Liver (tissue), 8 donors: ENCODE measurements at regions not wholly inside any gene's neighbourhood (a gene's known extent, or its start where the extent isn't known, plus 50 kb on each side); places are given as distances from the start of the nearest gene placed in this dataset.

ENCODE experiments used
- DNase-seq: peaks from one replicate; pipeline ENCODE4 v3.0.0-alpha.2; 2017; ENCODE audit warnings: low spot score
- H3K27ac ChIP-seq, 2 donors: one replicate each; pipeline ENCODE4 v1.7.0; 2013; ENCODE audit warnings: inconsistent platforms in 2 of 2, low read length in 2 of 2, control low read depth in 1 of 2, low read depth in 1 of 2, mild to moderate bottlenecking in 1 of 2
- H3K27me3 ChIP-seq, 4 donors: one replicate each; pipeline versions ENCODE4 v1.6.1 to v1.7.0; 2013; ENCODE audit warnings: low read length in 3 of 4, inconsistent platforms in 1 of 4, mild to moderate bottlenecking in 1 of 4, moderate library complexity in 1 of 4; ENCODE audit not compliant: control insufficient read depth in 4 of 4, insufficient read depth in 4 of 4
- H3K36me3 ChIP-seq, 4 donors: one replicate each; pipeline versions ENCODE4 v1.6.1 to v1.7.0; 2013; ENCODE audit warnings: low read length in 3 of 4, mild to moderate bottlenecking in 3 of 4, low read depth in 1 of 4, moderate library complexity in 1 of 4; ENCODE audit not compliant: control insufficient read depth in 4 of 4, insufficient read depth in 3 of 4
- H3K4me1 ChIP-seq, 4 donors: one replicate each; pipeline versions ENCODE4 v1.6.1 to v1.7.0; 2013; ENCODE audit warnings: low read length in 3 of 4, mild to moderate bottlenecking in 3 of 4, moderate library complexity in 1 of 4; ENCODE audit not compliant: control insufficient read depth in 4 of 4, insufficient read depth in 4 of 4
- H3K4me3 ChIP-seq, 3 donors: one replicate each; pipeline versions ENCODE4 v1.6.1 to v1.7.0; 2013; ENCODE audit warnings: low read length in 3 of 3, control low read depth in 1 of 3, low read depth in 1 of 3, mild to moderate bottlenecking in 1 of 3
- H3K9ac ChIP-seq, 2 donors: one replicate each; pipeline ENCODE4 v1.7.0; 2013; ENCODE audit warnings: low read length in 2 of 2, mild to moderate bottlenecking in 2 of 2, moderate library complexity in 2 of 2, control low read depth in 1 of 2, low read depth in 1 of 2
- H3K9me3 ChIP-seq, 4 donors: one replicate each; pipeline versions ENCODE4 v1.6.1 to v1.7.0; 2013; ENCODE audit warnings: low read length in 3 of 4; ENCODE audit not compliant: control insufficient read depth in 4 of 4
- ATF3 ChIP-seq: IDR thresholded peaks from 2 replicates; pipeline ENCODE4 v1.6.1; 2016; ENCODE audit warnings: antibody characterized with exemption
- CTCF ChIP-seq: fragments of 150-350 bp; IDR thresholded peaks from 2 replicates; pipeline ENCODE4 v1.5.1; 2017; ENCODE audit warnings: improper control_type of control experiment, low read depth, low read length; ENCODE audit not compliant: missing input control
- EGR1 ChIP-seq, 2 donors: IDR thresholded peaks; 2 replicates each; pipeline ENCODE4 v1.6.1; 2016 to 2018; ENCODE audit warnings: antibody characterized with exemption in 2 of 2, low read depth in 2 of 2
- FOXA1 ChIP-seq: IDR thresholded peaks from 2 replicates; pipeline ENCODE4 v1.6.1; 2016; ENCODE audit warnings: antibody characterized with exemption
- GABPA ChIP-seq, 2 donors: IDR thresholded peaks in 1 of 2; conservative IDR thresholded peaks in 1 of 2; 2 replicates each; pipeline ENCODE4 v1.6.1; 2016; ENCODE audit warnings: antibody characterized with exemption in 2 of 2, mild to moderate bottlenecking in 1 of 2, moderate library complexity in 1 of 2
- HNF4A ChIP-seq, 2 donors: conservative IDR thresholded peaks; 2 replicates each; pipeline ENCODE4 v1.6.1; 2016; ENCODE audit warnings: antibody characterized with exemption in 2 of 2, mild to moderate bottlenecking in 2 of 2
- HNF4G ChIP-seq: IDR thresholded peaks from 2 replicates; pipeline ENCODE4 v1.6.1; 2016; ENCODE audit warnings: antibody characterized with exemption
- JUND ChIP-seq, 2 donors: IDR thresholded peaks; 2 replicates each; pipeline ENCODE4 v1.6.1; 2016; ENCODE audit warnings: antibody characterized with exemption in 2 of 2
- NR2F2 ChIP-seq: IDR thresholded peaks from 2 replicates; pipeline ENCODE4 v1.6.1; 2016; ENCODE audit warnings: antibody characterized with exemption
- RAD21 ChIP-seq, 2 donors: IDR thresholded peaks; 2 replicates each; pipeline ENCODE4 v1.6.1; 2016; ENCODE audit warnings: antibody characterized with exemption in 2 of 2, mild to moderate bottlenecking in 2 of 2
- RXRA ChIP-seq, 2 donors: IDR thresholded peaks; 2 replicates each; pipeline ENCODE4 v1.6.1; 2017 to 2018; ENCODE audit warnings: antibody characterized with exemption in 2 of 2, mild to moderate bottlenecking in 1 of 2
- SP1 ChIP-seq: IDR thresholded peaks from 2 replicates; pipeline ENCODE4 v1.6.1; 2018; ENCODE audit warnings: antibody characterized with exemption, mild to moderate bottlenecking
- TAF1 ChIP-seq: conservative IDR thresholded peaks from 2 replicates; pipeline ENCODE4 v1.6.1; 2016; ENCODE audit warnings: antibody characterized with exemption, mild to moderate bottlenecking
- YY1 ChIP-seq: IDR thresholded peaks from 2 replicates; pipeline ENCODE4 v1.6.1; 2016; ENCODE audit warnings: antibody characterized with exemption, mild to moderate bottlenecking
- WGBS: extraction: QIAGEN DNeasy Blood & Tissue Kit; methylation state at CpG from one replicate; pipeline ENCODE4 v1.1.7; 2013; 5-methylcytosine and 5-hydroxymethylcytosine counted together
- TF ChIP-seq, protein P1 (sequence below): IDR thresholded peaks from 2 replicates; pipeline ENCODE4 v1.6.1; 2016; ENCODE audit warnings: antibody characterized with exemption, mild to moderate bottlenecking
- TF ChIP-seq, protein P2 (sequence below): IDR thresholded peaks from 2 replicates; pipeline ENCODE4 v1.6.1; 2016; ENCODE audit warnings: antibody characterized with exemption
- donor health status: healthy.
- donor health status: healthy.
- donor health status: healthy.
- donor health status: healthy.
- donor health status: healthy.

DNA sequence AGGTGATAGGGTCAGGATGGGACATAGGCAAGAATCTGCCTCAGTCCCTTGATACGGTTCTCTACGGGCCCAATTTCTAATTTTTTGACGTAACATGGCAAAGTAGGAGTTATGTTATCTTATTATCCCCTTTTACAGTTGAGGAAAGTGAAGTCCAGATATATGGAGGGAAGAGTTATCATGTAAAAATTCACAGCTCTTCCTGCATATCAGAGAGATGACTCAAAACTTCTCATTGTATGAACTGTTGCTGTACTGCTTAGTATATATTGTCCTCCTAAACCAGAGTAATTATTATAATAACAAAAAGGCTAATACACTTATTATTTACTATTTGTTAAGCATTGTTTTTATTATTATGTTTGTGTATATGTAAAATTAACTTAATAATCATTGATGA lies 260.5 kb upstream of the IGFBP7 start:
- Histone ChIP-seq H3K9me3 (peaks cover 0 to 1% (median 0%) of the 10 kb centered on the region in 4 donors), H3K27ac (no peak overlapping the region), H3K36me3 (no peaks in the 10 kb centered on the region), H3K4me3 (no peak overlapping the region), H3K27me3 (peaks cover 0 to 4% (median 0%) of the 10 kb centered on the region in 4 donors), H3K4me1 (no peaks in the 10 kb centered on the region), H3K9ac (no peak overlapping the region)
- WGBS: 80% methylated on average over 3 of the region's 3 CpGs
- DNase-seq: no peak
- no peak for TF ChIP-seq NR2F2

GRCh38 chr4:57369446-57369845 lies 259.3 kb upstream of the IGFBP7 start:
- Histone ChIP-seq H3K27me3 (peaks cover 0 to 4% (median 0%) of the 10 kb centered on the region in 4 donors), H3K9ac (no peak overlapping the region), H3K4me1 (no peaks in the 10 kb centered on the region), H3K9me3 (peaks cover 0 to 1% (median 0%) of the 10 kb centered on the region in 4 donors), H3K27ac (no peak overlapping the region), H3K4me3 (no peak overlapping the region), H3K36me3 (no peaks in the 10 kb centered on the region)
- TF ChIP-seq, protein P1, sequence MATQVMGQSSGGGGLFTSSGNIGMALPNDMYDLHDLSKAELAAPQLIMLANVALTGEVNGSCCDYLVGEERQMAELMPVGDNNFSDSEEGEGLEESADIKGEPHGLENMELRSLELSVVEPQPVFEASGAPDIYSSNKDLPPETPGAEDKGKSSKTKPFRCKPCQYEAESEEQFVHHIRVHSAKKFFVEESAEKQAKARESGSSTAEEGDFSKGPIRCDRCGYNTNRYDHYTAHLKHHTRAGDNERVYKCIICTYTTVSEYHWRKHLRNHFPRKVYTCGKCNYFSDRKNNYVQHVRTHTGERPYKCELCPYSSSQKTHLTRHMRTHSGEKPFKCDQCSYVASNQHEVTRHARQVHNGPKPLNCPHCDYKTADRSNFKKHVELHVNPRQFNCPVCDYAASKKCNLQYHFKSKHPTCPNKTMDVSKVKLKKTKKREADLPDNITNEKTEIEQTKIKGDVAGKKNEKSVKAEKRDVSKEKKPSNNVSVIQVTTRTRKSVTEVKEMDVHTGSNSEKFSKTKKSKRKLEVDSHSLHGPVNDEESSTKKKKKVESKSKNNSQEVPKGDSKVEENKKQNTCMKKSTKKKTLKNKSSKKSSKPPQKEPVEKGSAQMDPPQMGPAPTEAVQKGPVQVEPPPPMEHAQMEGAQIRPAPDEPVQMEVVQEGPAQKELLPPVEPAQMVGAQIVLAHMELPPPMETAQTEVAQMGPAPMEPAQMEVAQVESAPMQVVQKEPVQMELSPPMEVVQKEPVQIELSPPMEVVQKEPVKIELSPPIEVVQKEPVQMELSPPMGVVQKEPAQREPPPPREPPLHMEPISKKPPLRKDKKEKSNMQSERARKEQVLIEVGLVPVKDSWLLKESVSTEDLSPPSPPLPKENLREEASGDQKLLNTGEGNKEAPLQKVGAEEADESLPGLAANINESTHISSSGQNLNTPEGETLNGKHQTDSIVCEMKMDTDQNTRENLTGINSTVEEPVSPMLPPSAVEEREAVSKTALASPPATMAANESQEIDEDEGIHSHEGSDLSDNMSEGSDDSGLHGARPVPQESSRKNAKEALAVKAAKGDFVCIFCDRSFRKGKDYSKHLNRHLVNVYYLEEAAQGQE: no peak
- TF ChIP-seq YY1 (no peak), ATF3 (no peak), CTCF (no peak)
- no peak for DNase-seq
- 87% methylated on average over 1 of the region's 1 CpG for WGBS

- no peak for DNase-seq
- Histone ChIP-seq H3K27me3 (peaks cover 0 to 9% (median 0%) of the 10 kb centered on the region in 4 donors), H3K4me1 (no peaks in the 10 kb centered on the region), H3K27ac (no peak overlapping the region), H3K9ac (no peak overlapping the region), H3K9me3 (peaks cover 0 to 1% (median 0%) of the 10 kb centered on the region in 4 donors), H3K4me3 (no peak overlapping the region), H3K36me3 (no peaks in the 10 kb centered on the region)
- WGBS: 75% methylated on average over 1 of the region's 1 CpG
- TF ChIP-seq, protein P1: no peak
- TF ChIP-seq, protein P2, sequence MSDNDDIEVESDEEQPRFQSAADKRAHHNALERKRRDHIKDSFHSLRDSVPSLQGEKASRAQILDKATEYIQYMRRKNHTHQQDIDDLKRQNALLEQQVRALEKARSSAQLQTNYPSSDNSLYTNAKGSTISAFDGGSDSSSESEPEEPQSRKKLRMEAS: no peak
- TF ChIP-seq TAF1 (no peak), CTCF (no peak), SP1 (no peak), RAD21 (IDR thresholded peaks at IDR 0.05) (no peak), JUND (IDR thresholded peaks at IDR 0.05) (no peak), HNF4G (no peak), HNF4A (conservative IDR thresholded peaks at IDR 0.05) (no peak), RXRA (IDR thresholded peaks at IDR 0.05) (no peak), FOXA1 (no peak), EGR1 (IDR thresholded peaks at IDR 0.05; ENCODE audit: low read depth in 2 of 2) (no peak), NR2F2 (no peak), GABPA (IDR thresholded peaks at IDR 0.05 in 1 of 2, conservative IDR thresholded peaks at IDR 0.05 in 1 of 2) (no peak), YY1 (no peak)
These were observed 254.1 kb upstream of the IGFBP7 start for GRCh38 chr4:57364255-57364654.
